CD4-positive, alpha-beta T cell (primary cell): ENCODE measurements at regions not wholly inside any gene's neighbourhood (a gene's known extent, or its start where the extent isn't known, plus 50 kb on each side); places are given as distances from the start of the nearest gene placed in this dataset.
A peak's percentile ranks its signal among the peaks of the same experiment; 100 is the strongest.

ENCODE experiments used
- ATAC-seq: fragments of 200-7000 bp; cut with Tn5 transposase; one replicate; pipeline ENCODE4 v1.10.0; 2022; ENCODE audit warnings: mild to moderate bottlenecking; ENCODE audit not compliant: poor library complexity
- CTCF ChIA-PET: fragments of 350-600 bp; sonication (Branson Sonifier 250); formaldehyde crosslinking; loops from one replicate; lab custom pipeline; 2021; ENCODE audit warnings: antibody characterized with exemption, inconsistent platforms; lab: Charles Lee
- POLR2A ChIA-PET: fragments of 350-600 bp; sonication (Branson Sonifier 250); formaldehyde crosslinking; loops from one replicate; lab custom pipeline; 2021; ENCODE audit warnings: antibody characterized with exemption, inconsistent platforms; lab: Charles Lee
- DNase-seq, 14 experiments: peaks; one replicate each; pipeline ENCODE4 v3.0.0-alpha.2; 2013 to 2020; ENCODE audit warnings: mixed read lengths in 2 of 14
- H3K27ac ChIP-seq, 2 donors: one replicate each; pipeline versions ENCODE4 v1.5.1 to v1.7.0; 2013; ENCODE audit warnings: low read length in 2 of 2, low read depth in 1 of 2, mild to moderate bottlenecking in 1 of 2
- H3K27me3 ChIP-seq, 2 experiments: 1 replicate in 1 of 2; 2 replicates in 1 of 2; pipeline versions ENCODE4 v1.6.1 to v1.7.0; 2013; ENCODE audit warnings: low read length in 2 of 2, control low read depth in 1 of 2, mild to moderate bottlenecking in 1 of 2, moderate library complexity in 1 of 2; ENCODE audit not compliant: insufficient read depth in 2 of 2, control insufficient read depth in 1 of 2
- H3K36me3 ChIP-seq: one replicate; pipeline ENCODE4 v1.6.1; 2013; ENCODE audit warnings: low read length, control low read depth; ENCODE audit not compliant: insufficient read depth
- H3K4me1 ChIP-seq: one replicate; pipeline ENCODE4 v1.6.1; 2013; ENCODE audit warnings: low read length, control low read depth; ENCODE audit not compliant: insufficient read depth
- H3K4me3 ChIP-seq: one replicate; pipeline ENCODE4 v1.5.1; 2013; ENCODE audit warnings: mild to moderate bottlenecking, low read length, moderate library complexity
- H3K9me3 ChIP-seq, 2 experiments: 1 replicate in 1 of 2; 2 replicates in 1 of 2; pipeline versions ENCODE4 v1.6.1 to v1.7.0; 2013; ENCODE audit warnings: low read length in 2 of 2, mild to moderate bottlenecking in 2 of 2, control low read depth in 1 of 2, moderate library complexity in 1 of 2; ENCODE audit not compliant: control insufficient read depth in 1 of 2, insufficient read depth in 1 of 2
- H3K27ac Mint-ChIP-seq: one replicate; pipeline ENCODE4 v1.8.0; 2020; ENCODE audit warnings: mixed read lengths
- H3K27me3 Mint-ChIP-seq: one replicate; pipeline ENCODE4 v1.8.0; 2021; ENCODE audit warnings: mixed read lengths
- H3K36me3 Mint-ChIP-seq: one replicate; pipeline ENCODE4 v1.8.0; 2021; ENCODE audit warnings: low read depth, mixed read lengths
- H3K4me1 Mint-ChIP-seq: one replicate; pipeline ENCODE4 v1.8.0; 2021; ENCODE audit warnings: low read depth, mixed read lengths
- H3K4me3 Mint-ChIP-seq: one replicate; pipeline ENCODE4 v1.8.0; 2020; ENCODE audit warnings: mild to moderate bottlenecking, mixed read lengths
- H3K9me3 Mint-ChIP-seq: one replicate; pipeline ENCODE4 v1.8.0; 2020; ENCODE audit warnings: mixed read lengths
- intact Hi-C, 2 experiments: fragments of 100-400 bp; cut with DNase I in 1 of 2; cut with micrococcal nuclease in 1 of 2; formaldehyde crosslinking; loops; one replicate each; pipeline versions ENCODE4 v1.15.1 to v1.9.0; 2023 to 2025; cut with DNase I, micrococcal nuclease
- TF ChIP-seq, protein P1 (sequence below): fragments of 200-600 bp; IDR thresholded peaks from one replicate; pipeline ENCODE4 v1.8.0; 2022; ENCODE audit warnings: antibody characterized with exemption, mild to moderate bottlenecking

DNA sequence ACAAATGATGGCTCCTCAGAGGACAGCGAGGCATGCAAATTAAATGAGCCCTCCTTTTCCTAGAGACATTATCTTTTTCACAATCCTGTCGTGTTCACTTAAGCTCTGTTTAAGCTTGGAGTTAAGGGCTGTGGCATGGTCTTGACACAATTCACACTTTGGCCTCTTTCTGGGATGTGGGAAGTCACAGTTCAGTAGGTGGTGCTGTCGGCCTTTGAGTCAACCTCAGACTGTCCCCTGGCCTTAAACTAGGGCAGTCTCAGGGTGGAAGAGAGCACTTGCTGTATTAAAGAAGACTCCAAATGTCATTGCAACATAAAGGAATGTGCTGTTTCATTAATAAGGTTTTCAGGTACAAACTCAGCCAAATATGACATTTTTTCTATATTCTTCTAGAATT lies 351.0 kb downstream of the MCTP2 start:
- Histone ChIP-seq H3K36me3 (no peaks in the 10 kb centered on the region), H3K27ac (no peak overlapping the region), H3K27me3 (peaks cover 24 to 37% of the 10 kb centered on the region in 2 experiments), H3K4me3 (no peak overlapping the region), H3K4me1 (peaks cover 21% of the 10 kb centered on the region), H3K9me3 (no peaks in the 10 kb centered on the region)
- H3K9me3 Mint-ChIP-seq: no peaks in the 10 kb centered on the region
- CTCF ChIA-PET: no interaction called here
- H3K4me1 Mint-ChIP-seq: peaks cover 25% of the 10 kb centered on the region
- POLR2A ChIA-PET: no interaction called here
- no peak overlapping the region for H3K27ac Mint-ChIP-seq
- ATAC-seq: no peak
- peaks cover 91% of the 10 kb centered on the region for H3K27me3 Mint-ChIP-seq
- no peaks in the 10 kb centered on the region for H3K36me3 Mint-ChIP-seq
- TF ChIP-seq, protein P1, sequence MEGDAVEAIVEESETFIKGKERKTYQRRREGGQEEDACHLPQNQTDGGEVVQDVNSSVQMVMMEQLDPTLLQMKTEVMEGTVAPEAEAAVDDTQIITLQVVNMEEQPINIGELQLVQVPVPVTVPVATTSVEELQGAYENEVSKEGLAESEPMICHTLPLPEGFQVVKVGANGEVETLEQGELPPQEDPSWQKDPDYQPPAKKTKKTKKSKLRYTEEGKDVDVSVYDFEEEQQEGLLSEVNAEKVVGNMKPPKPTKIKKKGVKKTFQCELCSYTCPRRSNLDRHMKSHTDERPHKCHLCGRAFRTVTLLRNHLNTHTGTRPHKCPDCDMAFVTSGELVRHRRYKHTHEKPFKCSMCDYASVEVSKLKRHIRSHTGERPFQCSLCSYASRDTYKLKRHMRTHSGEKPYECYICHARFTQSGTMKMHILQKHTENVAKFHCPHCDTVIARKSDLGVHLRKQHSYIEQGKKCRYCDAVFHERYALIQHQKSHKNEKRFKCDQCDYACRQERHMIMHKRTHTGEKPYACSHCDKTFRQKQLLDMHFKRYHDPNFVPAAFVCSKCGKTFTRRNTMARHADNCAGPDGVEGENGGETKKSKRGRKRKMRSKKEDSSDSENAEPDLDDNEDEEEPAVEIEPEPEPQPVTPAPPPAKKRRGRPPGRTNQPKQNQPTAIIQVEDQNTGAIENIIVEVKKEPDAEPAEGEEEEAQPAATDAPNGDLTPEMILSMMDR: peak; percentile 13
- intact Hi-C loops: no loop called here
- peak in 3 of 14 experiments; percentile 21 to 37 (median 33) for DNase-seq
- no peak overlapping the region for H3K4me3 Mint-ChIP-seq

GRCh38 chr15:94584833-94585244 lies 353.5 kb downstream of the MCTP2 start:
- H3K27me3 Mint-ChIP-seq: peaks cover 88% of the 10 kb centered on the region
- intact Hi-C loops: no loop called here
- Histone ChIP-seq H3K27me3 (peaks cover 15 to 29% of the 10 kb centered on the region in 2 experiments), H3K4me1 (peaks cover 21% of the 10 kb centered on the region), H3K27ac (no peak overlapping the region), H3K36me3 (no peaks in the 10 kb centered on the region), H3K9me3 (no peaks in the 10 kb centered on the region), H3K4me3 (no peak overlapping the region)
- TF ChIP-seq, protein P1: no peak
- no peak overlapping the region for H3K27ac Mint-ChIP-seq
- peak; percentile 78 for ATAC-seq
- ChIA-PET CTCF (no interaction called here), POLR2A (no interaction called here)
- H3K9me3 Mint-ChIP-seq: no peaks in the 10 kb centered on the region
- H3K4me3 Mint-ChIP-seq: peak overlapping the region; percentile 46
- no peaks in the 10 kb centered on the region for H3K36me3 Mint-ChIP-seq
- DNase-seq: peak in 12 of 14 experiments; percentile 2 to 69 (median 24)
- peaks cover 25% of the 10 kb centered on the region for H3K4me1 Mint-ChIP-seq

- H3K9me3 Mint-ChIP-seq: no peaks in the 10 kb centered on the region
- Histone ChIP-seq H3K27ac (no peak overlapping the region), H3K4me3 (no peak overlapping the region), H3K9me3 (no peaks in the 10 kb centered on the region), H3K27me3 (peaks cover 8 to 16% of the 10 kb centered on the region in 2 experiments), H3K36me3 (no peaks in the 10 kb centered on the region), H3K4me1 (peaks cover 21% of the 10 kb centered on the region)
- no peak overlapping the region for H3K4me3 Mint-ChIP-seq
- H3K27ac Mint-ChIP-seq: no peak overlapping the region
- ATAC-seq: no peak
- peaks cover 25% of the 10 kb centered on the region for H3K4me1 Mint-ChIP-seq
- H3K27me3 Mint-ChIP-seq: peaks cover 87% of the 10 kb centered on the region
- TF ChIP-seq, protein P1: no peak
- intact Hi-C loops: no loop called here
- ChIA-PET CTCF (no interaction called here), POLR2A (no interaction called here)
- H3K36me3 Mint-ChIP-seq: no peaks in the 10 kb centered on the region
- DNase-seq: no peak
These were observed 354.7 kb downstream of the MCTP2 start for GRCh38 chr15:94586099-94586498.
